ENCODE measurements at regions not wholly inside any gene's neighbourhood (a gene's known extent, or its start where the extent isn't known, plus 50 kb on each side); places are given as distances from the start of the nearest gene placed in this dataset.

DNA sequence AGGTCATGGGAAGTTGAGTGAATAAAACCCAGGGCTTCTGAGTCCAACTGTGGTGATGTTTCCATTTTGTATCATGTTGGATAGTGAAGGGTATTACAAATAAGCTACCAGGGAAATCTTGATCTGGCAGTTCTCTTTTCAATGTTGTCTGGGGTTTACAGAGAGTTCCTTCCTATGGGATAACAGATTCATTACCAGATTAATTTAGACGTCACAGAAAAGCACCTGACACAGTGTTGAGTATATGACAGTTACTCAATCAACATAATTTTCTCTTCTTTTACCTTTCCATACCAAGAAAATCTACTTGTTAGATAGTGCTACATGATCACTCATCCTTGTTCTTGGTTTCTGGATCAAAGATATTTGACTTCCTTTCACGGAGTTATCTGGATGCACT is 270.9 kb downstream of the ACTL7B start:
- no TSS peak for BruUV-seq (replicated peaks)
- no peak overlapping the region for H2BK5ac ChIP-seq (ENCODE audit: low read depth, low read length, poor library complexity, severe bottlenecking)
- H3K9me1 ChIP-seq (ENCODE audit: insufficient read depth, low read length) = no peaks in the 10 kb centered on the region
- H3K4me3 ChIP-seq (ENCODE audit: insufficient read depth, low read depth, low read length) = no peak overlapping the region
- in situ Hi-C loops (cut with MboI; ENCODE audit: low sequenced_read_pairs) (no loop called here), intact Hi-C loops (cut with micrococcal nuclease) (no loop called here), dilution Hi-C loops (cut with HindIII; ENCODE audit: low sequenced_read_pairs, unreplicated experiment) (no loop called here)
- TF ChIP-seq CHD1 (IDR thresholded peaks at IDR 0.05; ENCODE audit: low read depth, low read length) (no peak), RAD21 (IDR thresholded peaks at IDR 0.05; ENCODE audit: low read length) (no peak), MXI1 (IDR thresholded peaks at IDR 0.05; ENCODE audit: borderline replicate concordance, low read depth, low read length) (no peak), POLR2A (IDR thresholded peaks at IDR 0.05; ENCODE audit: low read depth, low read length) (no peak), SMC3 (IDR thresholded peaks at IDR 0.05; ENCODE audit: low read depth, low read length) (no peak), BHLHE40 (IDR thresholded peaks at IDR 0.05; ENCODE audit: low read depth, low read length) (no peak), RFX5 (IDR thresholded peaks at IDR 0.05; ENCODE audit: low read depth, low read length) (no peak), CEBPB (IDR thresholded peaks at IDR 0.05; ENCODE audit: low read depth, low read length) (no peak), MAZ (IDR thresholded peaks at IDR 0.05; ENCODE audit: borderline replicate concordance, low read depth, low read length) (no peak)
- TF ChIP-seq, protein P1, sequence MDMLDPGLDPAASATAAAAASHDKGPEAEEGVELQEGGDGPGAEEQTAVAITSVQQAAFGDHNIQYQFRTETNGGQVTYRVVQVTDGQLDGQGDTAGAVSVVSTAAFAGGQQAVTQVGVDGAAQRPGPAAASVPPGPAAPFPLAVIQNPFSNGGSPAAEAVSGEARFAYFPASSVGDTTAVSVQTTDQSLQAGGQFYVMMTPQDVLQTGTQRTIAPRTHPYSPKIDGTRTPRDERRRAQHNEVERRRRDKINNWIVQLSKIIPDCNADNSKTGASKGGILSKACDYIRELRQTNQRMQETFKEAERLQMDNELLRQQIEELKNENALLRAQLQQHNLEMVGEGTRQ (IDR thresholded peaks at IDR 0.05; ENCODE audit: low read depth, low read length) = no peak
- TF ChIP-seq, protein P2, sequence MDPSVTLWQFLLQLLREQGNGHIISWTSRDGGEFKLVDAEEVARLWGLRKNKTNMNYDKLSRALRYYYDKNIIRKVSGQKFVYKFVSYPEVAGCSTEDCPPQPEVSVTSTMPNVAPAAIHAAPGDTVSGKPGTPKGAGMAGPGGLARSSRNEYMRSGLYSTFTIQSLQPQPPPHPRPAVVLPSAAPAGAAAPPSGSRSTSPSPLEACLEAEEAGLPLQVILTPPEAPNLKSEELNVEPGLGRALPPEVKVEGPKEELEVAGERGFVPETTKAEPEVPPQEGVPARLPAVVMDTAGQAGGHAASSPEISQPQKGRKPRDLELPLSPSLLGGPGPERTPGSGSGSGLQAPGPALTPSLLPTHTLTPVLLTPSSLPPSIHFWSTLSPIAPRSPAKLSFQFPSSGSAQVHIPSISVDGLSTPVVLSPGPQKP (IDR thresholded peaks at IDR 0.05; ENCODE audit: borderline replicate concordance, low read depth, low read length) = no peak
- no peak overlapping the region for H4K5ac ChIP-seq (ENCODE audit: low read depth, low read length)
- WGBS, 2 experiments (ENCODE audit: extremely low coverage in 2 of 2, insufficient read length in 1 of 2) = no CpG with 5 or more reads among the region's 2 CpGs
- no peak for DNase-seq
- H4K20me1 ChIP-seq (ENCODE audit: insufficient read depth, low read length) = no peaks in the 10 kb centered on the region
- H3K56ac ChIP-seq (ENCODE audit: extremely low read depth, insufficient read depth, low read length) = no peak overlapping the region
- H2AK5ac ChIP-seq (ENCODE audit: low read depth, low read length) = no peak overlapping the region
- no peak overlapping the region for H2BK15ac ChIP-seq (ENCODE audit: low read depth, low read length)
- no peak overlapping the region for H4K8ac ChIP-seq (ENCODE audit: low read depth in 2 of 2, low read length in 2 of 2)
- no peak overlapping the region for H3K4me2 ChIP-seq (ENCODE audit: low read depth, low read length)
- H3K9ac ChIP-seq (ENCODE audit: low read depth, low read length) = no peak overlapping the region
- H2AFZ ChIP-seq (replicated peaks; ENCODE audit: low read length, poor library complexity) = no peak overlapping the region
- ATAC-seq (ENCODE audit: low read depth) = no peak
- no peaks in the 10 kb centered on the region for H3K79me1 ChIP-seq (ENCODE audit: low read depth in 1 of 2, low read length in 2 of 2)
- H3K4ac ChIP-seq (ENCODE audit: low read depth, low read length) = no peak overlapping the region
- no peak overlapping the region for H3K23ac ChIP-seq (ENCODE audit: low read depth, low read length)
- H2BK20ac ChIP-seq (ENCODE audit: low read depth, low read length) = no peak overlapping the region
- peaks cover 9% of the 10 kb centered on the region for H3K27me3 ChIP-seq (ENCODE audit: control insufficient read depth, insufficient read depth, low read length)
- H3K14ac ChIP-seq (replicated peaks; ENCODE audit: low read depth, low read length) = no peak overlapping the region
- no peaks in the 10 kb centered on the region for H3K9me3 ChIP-seq (ENCODE audit: control insufficient read depth, insufficient read depth, low read length)
- ChIA-PET CTCF (no interaction called here), POLR2A (ENCODE audit: unreplicated experiment) (no interaction called here)
- no peak overlapping the region for H3K18ac ChIP-seq (ENCODE audit: low read depth, low read length)
- H3K27ac ChIP-seq (ENCODE audit: insufficient read depth, low read length) = no peak overlapping the region
- H3K4me1 ChIP-seq (ENCODE audit: control insufficient read depth, insufficient read depth, low read length) = no peaks in the 10 kb centered on the region
- H3K36me3 ChIP-seq (ENCODE audit: control insufficient read depth, insufficient read depth, low read length) = no peaks in the 10 kb centered on the region
- H2BK120ac ChIP-seq (ENCODE audit: low read depth, low read length) = no peak overlapping the region
- H2AK9ac ChIP-seq (replicated peaks; ENCODE audit: low read depth, low read length, poor library complexity) = no peak overlapping the region
- H4K91ac ChIP-seq (ENCODE audit: insufficient read depth, low read depth, low read length) = no peak overlapping the region
